ENCODE measurements at regions not wholly inside any gene's neighbourhood (a gene's known extent, or its start where the extent isn't known, plus 50 kb on each side); places are given as distances from the start of the nearest gene placed in this dataset.

DNA sequence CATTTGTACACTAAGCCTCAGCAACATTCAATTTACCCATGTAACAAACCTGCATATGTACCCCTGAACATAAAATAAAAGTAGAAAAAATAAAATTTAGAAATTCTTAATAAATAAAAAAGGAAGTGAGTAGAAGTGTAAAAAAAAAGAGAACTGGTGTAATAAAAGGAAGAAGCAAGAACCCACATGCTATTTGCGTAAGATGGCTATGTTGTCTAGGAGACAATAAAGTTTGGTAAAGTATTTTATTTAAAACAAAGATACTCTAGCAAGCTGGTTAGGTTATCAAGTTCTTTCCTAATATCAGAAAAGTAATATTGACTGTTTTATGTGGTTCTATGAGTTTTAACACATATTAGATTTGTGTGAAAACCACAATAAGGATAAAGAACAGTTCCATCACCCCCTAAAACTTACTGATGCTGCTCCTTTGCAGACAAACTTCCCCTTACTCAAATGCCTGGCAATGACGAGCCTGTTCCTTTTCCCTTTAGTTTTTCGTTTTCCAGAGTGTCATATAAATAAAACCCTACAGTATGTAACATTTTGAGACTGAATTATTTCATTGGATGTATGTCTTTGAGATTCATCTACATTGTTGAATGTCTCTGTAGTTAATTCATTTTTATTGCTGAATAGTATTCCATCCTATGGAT, 98.9 kb downstream of the TNFSF13B start:
- H3K14ac ChIP-seq (ENCODE audit: low read length in 2 of 2) = no peak overlapping the region
- WGBS = 88% methylated on average over 1 of the region's 3 CpGs
- no peak overlapping the region for H3K9ac ChIP-seq (ENCODE audit: low read length)
- H3K18ac ChIP-seq (ENCODE audit: low read depth in 1 of 2, low read length in 2 of 2) = no peak overlapping the region
- DNase-seq = no peak
- no peaks in the 10 kb centered on the region for H3K9me3 ChIP-seq (ENCODE audit: control insufficient read depth, low read length)
- no peaks in the 10 kb centered on the region for H3K27me3 ChIP-seq (ENCODE audit: control insufficient read depth in 1 of 2, insufficient read depth in 1 of 2, low read length in 2 of 2)
- H4K91ac ChIP-seq (ENCODE audit: low read length) = no peak overlapping the region
- H3K79me1 ChIP-seq (replicated peaks; ENCODE audit: low read length, poor library complexity, severe bottlenecking) = no peaks in the 10 kb centered on the region
- no peak overlapping the region for H3K4me2 ChIP-seq (ENCODE audit: low read length, poor library complexity, severe bottlenecking)
- H2AFZ ChIP-seq (ENCODE audit: low read depth, low read length) = no peak overlapping the region
- no peak overlapping the region for H3K4me3 ChIP-seq (ENCODE audit: insufficient read depth in 1 of 2, low read depth in 1 of 2, low read length in 2 of 2)
- H3K36me3 ChIP-seq (ENCODE audit: control insufficient read depth in 1 of 2, insufficient read depth in 2 of 2, low read depth in 1 of 2, low read length in 2 of 2) = no peaks in the 10 kb centered on the region
- no peak overlapping the region for H3K23ac ChIP-seq (ENCODE audit: low read length in 2 of 2)
- no peak overlapping the region for H2BK120ac ChIP-seq (ENCODE audit: low read depth, low read length)
- no peak overlapping the region for H2BK5ac ChIP-seq (ENCODE audit: low read depth, low read length, poor library complexity, severe bottlenecking)
- H3K4ac ChIP-seq (ENCODE audit: low read depth in 1 of 2, low read length in 2 of 2) = no peak overlapping the region
- H3K4me1 ChIP-seq (ENCODE audit: control insufficient read depth, insufficient read depth, low read depth, low read length) = no peaks in the 10 kb centered on the region
- no peak overlapping the region for H2AK5ac ChIP-seq (ENCODE audit: low read length, severe bottlenecking)
- H3K27ac ChIP-seq (ENCODE audit: low read length, poor library complexity, severe bottlenecking) = no peak overlapping the region
- H2BK15ac ChIP-seq (ENCODE audit: low read depth, poor library complexity, severe bottlenecking) = no peak overlapping the region
- no peak overlapping the region for H2BK12ac ChIP-seq (ENCODE audit: low read length in 2 of 2)
- no peak overlapping the region for H4K8ac ChIP-seq (ENCODE audit: low read length)

DNA sequence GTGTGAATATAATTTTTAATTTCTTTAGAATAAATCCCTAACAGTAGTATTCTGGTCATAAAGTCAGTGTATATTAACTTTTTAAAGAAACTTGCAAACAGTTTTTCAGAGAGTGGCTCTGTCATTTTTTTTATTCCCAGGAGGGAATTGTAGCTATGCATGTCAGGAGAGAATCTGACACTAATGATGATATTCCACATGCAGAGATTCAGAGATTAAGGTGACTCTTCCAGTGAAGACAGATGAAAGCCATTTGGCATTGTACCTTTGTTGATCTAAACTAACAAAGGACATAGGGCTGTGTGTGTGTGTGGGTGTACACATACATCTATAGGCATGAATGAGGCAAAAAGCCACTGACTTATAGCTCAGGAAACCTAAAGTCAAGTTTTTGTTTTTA, 99.9 kb downstream of the TNFSF13B start:
- Histone ChIP-seq H2BK12ac (ENCODE audit: low read length in 2 of 2) (no peak overlapping the region), H2AFZ (ENCODE audit: low read depth, low read length) (no peak overlapping the region), H2AK5ac (ENCODE audit: low read length, severe bottlenecking) (no peak overlapping the region), H4K8ac (ENCODE audit: low read length) (no peak overlapping the region), H3K27ac (ENCODE audit: low read length, poor library complexity, severe bottlenecking) (no peak overlapping the region), H3K4ac (ENCODE audit: low read depth in 1 of 2, low read length in 2 of 2) (no peak overlapping the region), H3K27me3 (ENCODE audit: control insufficient read depth in 1 of 2, insufficient read depth in 1 of 2, low read length in 2 of 2) (no peaks in the 10 kb centered on the region), H3K36me3 (ENCODE audit: control insufficient read depth in 1 of 2, insufficient read depth in 2 of 2, low read depth in 1 of 2, low read length in 2 of 2) (no peaks in the 10 kb centered on the region), H3K9ac (ENCODE audit: low read length) (no peak overlapping the region), H4K91ac (ENCODE audit: low read length) (no peak overlapping the region), H3K9me3 (ENCODE audit: control insufficient read depth, low read length) (no peaks in the 10 kb centered on the region), H3K4me2 (ENCODE audit: low read length, poor library complexity, severe bottlenecking) (no peak overlapping the region), H2BK5ac (ENCODE audit: low read depth, low read length, poor library complexity, severe bottlenecking) (no peak overlapping the region), H3K18ac (ENCODE audit: low read depth in 1 of 2, low read length in 2 of 2) (no peak overlapping the region), H3K23ac (ENCODE audit: low read length in 2 of 2) (no peak overlapping the region), H3K79me1 (replicated peaks; ENCODE audit: low read length, poor library complexity, severe bottlenecking) (no peaks in the 10 kb centered on the region), H2BK120ac (ENCODE audit: low read depth, low read length) (no peak overlapping the region), H3K14ac (ENCODE audit: low read length in 2 of 2) (no peak overlapping the region), H3K4me3 (ENCODE audit: insufficient read depth in 1 of 2, low read depth in 1 of 2, low read length in 2 of 2) (no peak overlapping the region), H3K4me1 (ENCODE audit: control insufficient read depth, insufficient read depth, low read depth, low read length) (no peaks in the 10 kb centered on the region), H2BK15ac (ENCODE audit: low read depth, poor library complexity, severe bottlenecking) (no peak overlapping the region)
- no peak for DNase-seq

DNA sequence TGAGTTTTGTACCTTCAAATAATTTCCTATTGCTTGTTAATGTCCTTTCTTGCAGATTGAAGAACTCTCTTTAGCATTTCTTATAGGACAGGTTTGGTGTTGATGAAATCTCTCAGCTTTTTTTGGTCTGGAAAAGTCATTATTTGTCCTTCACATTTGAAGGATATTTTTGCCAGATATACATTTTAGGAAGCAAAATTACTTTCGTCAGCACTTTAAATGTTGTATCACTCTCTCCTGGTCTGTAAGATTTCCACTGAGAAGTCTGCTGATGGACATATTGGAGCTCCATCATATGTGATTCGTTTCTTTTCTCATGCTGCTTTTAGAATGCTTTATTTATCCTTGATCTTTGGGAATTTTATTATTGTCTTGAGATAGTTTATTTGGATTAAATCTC, 105.5 kb downstream of the TNFSF13B start:
- Histone ChIP-seq H3K27ac (ENCODE audit: low read length, poor library complexity, severe bottlenecking) (no peak overlapping the region), H3K27me3 (ENCODE audit: control insufficient read depth in 1 of 2, insufficient read depth in 1 of 2, low read length in 2 of 2) (no peaks in the 10 kb centered on the region)
- no CpG with 5 or more reads among the region's 2 CpGs for WGBS

DNA sequence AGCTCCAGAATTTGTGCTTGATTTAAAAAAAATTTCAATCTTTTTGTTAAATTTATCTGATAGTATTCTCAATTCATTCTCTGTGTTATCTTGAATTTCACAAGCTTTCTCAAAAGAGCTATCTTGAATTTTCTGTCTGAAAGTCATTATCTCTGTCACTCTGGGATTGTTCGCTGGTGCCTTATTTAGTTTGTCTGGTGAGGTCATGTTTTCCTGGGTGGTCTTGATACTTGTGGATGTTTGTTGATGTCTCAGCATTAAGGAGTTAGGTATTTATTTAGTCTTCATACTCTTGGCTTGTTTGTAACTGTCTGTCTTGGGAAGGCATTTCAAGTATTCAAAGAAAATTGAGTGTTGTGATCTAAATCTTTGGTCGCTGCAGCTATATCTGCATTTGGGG, 106.3 kb downstream of the TNFSF13B start:
- no peak overlapping the region for H2AFZ ChIP-seq (ENCODE audit: low read depth, low read length)
- H3K79me1 ChIP-seq (replicated peaks; ENCODE audit: low read length, poor library complexity, severe bottlenecking) = no peaks in the 10 kb centered on the region
- no peaks in the 10 kb centered on the region for H3K4me1 ChIP-seq (ENCODE audit: control insufficient read depth, insufficient read depth, low read depth, low read length)
- no peak overlapping the region for H3K9ac ChIP-seq (ENCODE audit: low read length)
- no peak overlapping the region for H2BK5ac ChIP-seq (ENCODE audit: low read depth, low read length, poor library complexity, severe bottlenecking)
- no peak overlapping the region for H2BK120ac ChIP-seq (ENCODE audit: low read depth, low read length)
- no peaks in the 10 kb centered on the region for H3K9me3 ChIP-seq (ENCODE audit: control insufficient read depth, low read length)
- H3K14ac ChIP-seq (ENCODE audit: low read length in 2 of 2) = no peak overlapping the region
- H4K8ac ChIP-seq (ENCODE audit: low read length) = no peak overlapping the region
- H3K27ac ChIP-seq (ENCODE audit: low read length, poor library complexity, severe bottlenecking) = no peak overlapping the region
- no peak overlapping the region for H2BK12ac ChIP-seq (ENCODE audit: low read length in 2 of 2)
- no peak overlapping the region for H3K23ac ChIP-seq (ENCODE audit: low read length in 2 of 2)
- no peak for DNase-seq
- no peaks in the 10 kb centered on the region for H3K27me3 ChIP-seq (ENCODE audit: control insufficient read depth in 1 of 2, insufficient read depth in 1 of 2, low read length in 2 of 2)
- no peak overlapping the region for H4K91ac ChIP-seq (ENCODE audit: low read length)
- no peak overlapping the region for H3K4ac ChIP-seq (ENCODE audit: low read depth in 1 of 2, low read length in 2 of 2)
- no peak overlapping the region for H3K4me3 ChIP-seq (ENCODE audit: insufficient read depth in 1 of 2, low read depth in 1 of 2, low read length in 2 of 2)
- WGBS = 84% methylated on average over 2 of the region's 2 CpGs
- H3K4me2 ChIP-seq (ENCODE audit: low read length, poor library complexity, severe bottlenecking) = no peak overlapping the region
- no peaks in the 10 kb centered on the region for H3K36me3 ChIP-seq (ENCODE audit: control insufficient read depth in 1 of 2, insufficient read depth in 2 of 2, low read depth in 1 of 2, low read length in 2 of 2)
- no peak overlapping the region for H3K18ac ChIP-seq (ENCODE audit: low read depth in 1 of 2, low read length in 2 of 2)
- H2AK5ac ChIP-seq (ENCODE audit: low read length, severe bottlenecking) = no peak overlapping the region
- no peak overlapping the region for H2BK15ac ChIP-seq (ENCODE audit: low read depth, poor library complexity, severe bottlenecking)

More for the DNA sequence above, 105.5 kb downstream of the TNFSF13B start:
- H2BK12ac ChIP-seq (ENCODE audit: low read length in 2 of 2) = no peak overlapping the region
- H4K91ac ChIP-seq (ENCODE audit: low read length) = no peak overlapping the region
- no peak overlapping the region for H3K9ac ChIP-seq (ENCODE audit: low read length)
- no peak overlapping the region for H3K18ac ChIP-seq (ENCODE audit: low read depth in 1 of 2, low read length in 2 of 2)
- no peak overlapping the region for H2BK120ac ChIP-seq (ENCODE audit: low read depth, low read length)
- H3K14ac ChIP-seq (ENCODE audit: low read length in 2 of 2) = no peak overlapping the region
- no peak overlapping the region for H3K4me3 ChIP-seq (ENCODE audit: insufficient read depth in 1 of 2, low read depth in 1 of 2, low read length in 2 of 2)
- no peaks in the 10 kb centered on the region for H3K36me3 ChIP-seq (ENCODE audit: control insufficient read depth in 1 of 2, insufficient read depth in 2 of 2, low read depth in 1 of 2, low read length in 2 of 2)
- no peak overlapping the region for H4K8ac ChIP-seq (ENCODE audit: low read length)
- H3K79me1 ChIP-seq (replicated peaks; ENCODE audit: low read length, poor library complexity, severe bottlenecking) = no peaks in the 10 kb centered on the region
- no peak overlapping the region for H2BK5ac ChIP-seq (ENCODE audit: low read depth, low read length, poor library complexity, severe bottlenecking)
- no peaks in the 10 kb centered on the region for H3K4me1 ChIP-seq (ENCODE audit: control insufficient read depth, insufficient read depth, low read depth, low read length)
- no peaks in the 10 kb centered on the region for H3K9me3 ChIP-seq (ENCODE audit: control insufficient read depth, low read length)
- H3K4ac ChIP-seq (ENCODE audit: low read depth in 1 of 2, low read length in 2 of 2) = no peak overlapping the region
- no peak overlapping the region for H3K4me2 ChIP-seq (ENCODE audit: low read length, poor library complexity, severe bottlenecking)
- no peak for DNase-seq
- no peak overlapping the region for H2AFZ ChIP-seq (ENCODE audit: low read depth, low read length)
- H3K23ac ChIP-seq (ENCODE audit: low read length in 2 of 2) = no peak overlapping the region
- H2AK5ac ChIP-seq (ENCODE audit: low read length, severe bottlenecking) = no peak overlapping the region
- no peak overlapping the region for H2BK15ac ChIP-seq (ENCODE audit: low read depth, poor library complexity, severe bottlenecking)

All from mesenchymal stem cell (in vitro differentiated cells and primary cell).